ENCODE measurements at regions not wholly inside any gene's neighbourhood (a gene's known extent, or its start where the extent isn't known, plus 50 kb on each side); places are given as distances from the start of the nearest gene placed in this dataset.
"Not testable (repeated sequence)": the region's sequence is repeated elsewhere in the genome, so short reads cannot be mapped to it uniquely, and the experiment has no call there.

- no peak for DNase-seq (ENCODE audit: extremely low spot score, unreplicated experiment)
- H3K9me3 Mint-ChIP-seq (ENCODE audit: unreplicated experiment), result peaks cover 13% of the 10 kb centered on the region
- H3K27ac Mint-ChIP-seq (ENCODE audit: unreplicated experiment), result no peak overlapping the region
- TF ChIP-seq CTCF (IDR thresholded peaks at IDR 0.05), result no peak
- no peak overlapping the region for H3K4me3 Mint-ChIP-seq (ENCODE audit: unreplicated experiment)
- no peaks in the 10 kb centered on the region for H3K36me3 Mint-ChIP-seq (ENCODE audit: unreplicated experiment)
- no peaks in the 10 kb centered on the region for H3K4me1 Mint-ChIP-seq (ENCODE audit: unreplicated experiment)
- H3K27me3 Mint-ChIP-seq (ENCODE audit: unreplicated experiment), result no peaks in the 10 kb centered on the region
These were observed 56.2 kb upstream of the LRRTM4 start for GRCh38 chr2:77578354-77578753.

GRCh38 chr2:77579076-77579769, 57.0 kb upstream of the LRRTM4 start:
- TF ChIP-seq CTCF (IDR thresholded peaks at IDR 0.05), result no peak
- H3K27me3 Mint-ChIP-seq (ENCODE audit: unreplicated experiment), result no peaks in the 10 kb centered on the region
- no peak overlapping the region for H3K27ac Mint-ChIP-seq (ENCODE audit: unreplicated experiment)
- H3K36me3 Mint-ChIP-seq (ENCODE audit: unreplicated experiment), result no peaks in the 10 kb centered on the region
- no peaks in the 10 kb centered on the region for H3K4me1 Mint-ChIP-seq (ENCODE audit: unreplicated experiment)
- DNase-seq (ENCODE audit: extremely low spot score, unreplicated experiment), result no peak
- H3K4me3 Mint-ChIP-seq (ENCODE audit: unreplicated experiment), result no peak overlapping the region
- peaks cover 20% of the 10 kb centered on the region for H3K9me3 Mint-ChIP-seq (ENCODE audit: unreplicated experiment)

- no peak for DNase-seq (ENCODE audit: extremely low spot score, unreplicated experiment)
- H3K9me3 Mint-ChIP-seq (ENCODE audit: unreplicated experiment), result peaks cover 17% of the 10 kb centered on the region
- no peak overlapping the region for H3K4me3 Mint-ChIP-seq (ENCODE audit: unreplicated experiment)
- H3K27ac Mint-ChIP-seq (ENCODE audit: unreplicated experiment), result no peak overlapping the region
- H3K4me1 Mint-ChIP-seq (ENCODE audit: unreplicated experiment), result no peaks in the 10 kb centered on the region
- TF ChIP-seq CTCF (IDR thresholded peaks at IDR 0.05), result no peak
- H3K36me3 Mint-ChIP-seq (ENCODE audit: unreplicated experiment), result no peaks in the 10 kb centered on the region
- no peaks in the 10 kb centered on the region for H3K27me3 Mint-ChIP-seq (ENCODE audit: unreplicated experiment)
These were observed 66.3 kb upstream of the LRRTM4 start for GRCh38 chr2:77588438-77588837.

- Mint-ChIP-seq H3K36me3 (ENCODE audit: unreplicated experiment) (no peaks in the 10 kb centered on the region), H3K9me3 (ENCODE audit: unreplicated experiment) (peaks cover 9% of the 10 kb centered on the region), H3K4me1 (ENCODE audit: unreplicated experiment) (no peaks in the 10 kb centered on the region), H3K4me3 (ENCODE audit: unreplicated experiment) (no peak overlapping the region), H3K27ac (ENCODE audit: unreplicated experiment) (no peak overlapping the region), H3K27me3 (ENCODE audit: unreplicated experiment) (no peaks in the 10 kb centered on the region)
- TF ChIP-seq CTCF (IDR thresholded peaks at IDR 0.05), result no peak
- DNase-seq (ENCODE audit: extremely low spot score, unreplicated experiment), result no peak
These were observed 68.2 kb upstream of the LRRTM4 start for GRCh38 chr2:77590298-77590917.

- H3K9me3 Mint-ChIP-seq (ENCODE audit: unreplicated experiment); H3K27ac Mint-ChIP-seq (ENCODE audit: unreplicated experiment); H3K36me3 Mint-ChIP-seq (ENCODE audit: unreplicated experiment); H3K4me1 Mint-ChIP-seq (ENCODE audit: unreplicated experiment); DNase-seq (ENCODE audit: extremely low spot score, unreplicated experiment); H3K27me3 Mint-ChIP-seq (ENCODE audit: unreplicated experiment); H3K4me3 Mint-ChIP-seq (ENCODE audit: unreplicated experiment): not testable (repeated sequence)
These were observed 70.8 kb upstream of the LRRTM4 start for GRCh38 chr2:77592955-77593354.
